Activated T-cell treated with anti-CD3 and anti-CD28 coated beads, Interleukin-2, amount 50 U/mL, for 72 hours (primary cell): ENCODE measurements at regions not wholly inside any gene's neighbourhood (a gene's known extent, or its start where the extent isn't known, plus 50 kb on each side); places are given as distances from the start of the nearest gene placed in this dataset.

Source experiments
- ATAC-seq, 2 donors: fragments of 150-1000 bp; cut with Tn5 transposase; replicated peaks in 1 of 2; 2 replicates each; pipeline ENCODE4 v1.10.0; 2021; ENCODE audit warnings: moderate library complexity in 2 of 2, mild to moderate bottlenecking in 1 of 2
- DNase-seq, 2 donors: peaks; one replicate each; pipeline ENCODE4 v3.0.0; 2021 to 2022; ENCODE audit warnings: mixed read lengths in 1 of 2
- H3K27ac Mint-ChIP-seq: one replicate; pipeline ENCODE4 v1.8.0; 2022; ENCODE audit warnings: mild to moderate bottlenecking, moderate library complexity, mixed read lengths
- H3K27me3 Mint-ChIP-seq: one replicate; pipeline ENCODE4 v1.8.0; 2022; ENCODE audit warnings: low read depth, mixed read lengths
- H3K36me3 Mint-ChIP-seq, 2 donors: one replicate each; pipeline ENCODE4 v1.8.0; 2022; ENCODE audit warnings: mixed read lengths in 2 of 2, mild to moderate bottlenecking in 1 of 2; ENCODE audit not compliant: insufficient read depth in 2 of 2
- H3K4me1 Mint-ChIP-seq: one replicate; pipeline ENCODE4 v1.8.0; 2022; ENCODE audit warnings: low read depth, mixed read lengths
- H3K4me3 Mint-ChIP-seq, 2 donors: one replicate each; pipeline ENCODE4 v1.8.0; 2022; ENCODE audit warnings: mild to moderate bottlenecking in 2 of 2, mixed read lengths in 2 of 2, moderate library complexity in 2 of 2
- H3K9me3 Mint-ChIP-seq, 2 donors: one replicate each; pipeline ENCODE4 v1.8.0; 2022; ENCODE audit warnings: mixed read lengths in 2 of 2

DNA sequence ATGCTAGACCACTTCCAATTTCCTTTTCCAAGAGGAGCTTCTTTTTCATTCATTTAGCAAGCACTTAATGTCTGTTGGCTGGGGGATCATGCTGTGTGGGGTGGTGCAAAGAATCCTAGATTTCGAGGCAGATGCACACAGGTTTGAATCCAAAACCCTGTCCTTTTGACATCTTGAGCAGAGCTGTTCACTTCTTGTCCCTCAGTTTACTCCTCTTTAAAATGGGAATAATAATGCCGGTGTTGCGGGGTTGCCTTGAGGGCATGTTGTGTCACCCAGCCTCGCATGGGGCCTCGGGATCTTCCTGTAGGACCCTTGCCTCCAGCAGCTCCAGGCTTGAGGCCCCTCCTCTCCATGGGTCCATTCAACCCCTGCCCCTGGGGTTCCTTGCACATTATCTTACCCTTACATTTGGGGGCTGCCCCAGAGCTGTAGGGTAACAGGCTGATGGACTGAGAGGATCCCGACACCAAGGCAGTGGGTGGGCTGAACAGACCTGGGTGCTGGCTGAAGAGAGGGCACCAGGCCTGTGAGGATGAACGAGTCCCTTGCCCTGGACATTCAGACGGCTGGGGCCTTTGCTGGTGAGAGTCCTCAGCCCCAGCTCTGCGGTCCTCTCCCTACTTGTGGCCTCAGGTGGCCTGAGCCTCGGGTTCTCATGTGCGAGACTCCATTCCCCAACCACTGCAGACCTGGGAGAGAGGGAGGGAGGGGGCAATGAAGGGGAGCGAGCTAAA is 145.8 kb downstream of the BARX1 start:
- ATAC-seq = no peak
- DNase-seq = no peak
- Mint-ChIP-seq H3K27ac (no peak overlapping the region), H3K27me3 (peaks cover 12% of the 10 kb centered on the region), H3K36me3 (peaks cover 0 to 1% of the 10 kb centered on the region in 2 donors), H3K4me1 (no peaks in the 10 kb centered on the region), H3K9me3 (peaks cover 0 to 5% of the 10 kb centered on the region in 2 donors), H3K4me3 (no peak overlapping the region)

GRCh38 chr9:93808115-93809029 is 146.8 kb downstream of the BARX1 start:
- ATAC-seq = no peak
- peaks cover 0 to 2% of the 10 kb centered on the region in 2 donors for H3K36me3 Mint-ChIP-seq
- no peak overlapping the region for H3K4me3 Mint-ChIP-seq
- H3K9me3 Mint-ChIP-seq = peaks cover 0 to 6% of the 10 kb centered on the region in 2 donors
- H3K27me3 Mint-ChIP-seq = peaks cover 2% of the 10 kb centered on the region
- H3K27ac Mint-ChIP-seq = no peak overlapping the region
- no peaks in the 10 kb centered on the region for H3K4me1 Mint-ChIP-seq
- DNase-seq = no peak

DNA sequence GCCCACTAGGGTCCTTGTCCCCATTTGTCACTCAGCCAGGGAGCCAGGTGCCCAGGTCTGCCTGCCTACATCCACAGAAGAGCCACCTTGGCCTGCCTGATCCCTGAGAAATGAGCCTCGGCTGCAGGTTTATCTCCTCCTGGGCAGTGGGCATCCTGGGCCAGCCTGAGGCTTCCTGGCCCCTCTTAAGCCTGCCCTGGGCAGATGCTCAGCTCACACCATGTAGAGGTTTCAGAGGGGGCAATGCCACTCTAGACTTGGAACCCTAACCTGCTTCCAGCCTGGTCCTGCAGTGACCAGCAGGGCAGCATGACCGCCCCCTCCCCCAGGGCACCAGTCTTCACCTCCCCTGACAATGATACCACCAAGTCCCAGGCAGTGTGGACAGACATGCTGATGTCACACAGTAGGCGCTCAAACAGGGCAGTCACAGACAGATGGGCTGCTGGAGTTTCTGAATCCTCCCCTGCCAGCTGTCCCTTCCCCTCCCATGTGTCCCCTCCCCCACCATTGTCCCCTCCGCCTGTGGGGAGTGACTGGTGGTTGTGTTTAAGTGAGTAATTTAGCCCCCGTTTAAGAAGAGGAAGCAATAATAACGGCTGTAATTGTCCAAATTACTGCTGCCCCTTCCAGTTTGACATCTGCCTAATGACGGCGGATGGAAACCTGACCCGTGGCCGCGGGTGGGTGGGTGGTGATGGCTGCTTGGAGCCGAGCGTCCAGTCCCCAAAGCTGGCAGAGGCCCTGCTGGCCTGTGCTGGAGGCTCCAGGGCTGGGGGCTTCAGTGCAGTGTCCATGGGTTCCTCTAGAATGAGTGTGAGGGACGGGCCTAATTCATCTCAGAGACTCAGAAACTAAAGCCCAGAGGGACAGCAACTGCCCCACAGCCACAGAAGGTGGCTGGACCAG is 147.7 kb downstream of the BARX1 start:
- Mint-ChIP-seq H3K27ac (no peak overlapping the region), H3K36me3 (peaks cover 0 to 2% of the 10 kb centered on the region in 2 donors), H3K4me1 (no peaks in the 10 kb centered on the region), H3K4me3 (no peak overlapping the region), H3K27me3 (no peaks in the 10 kb centered on the region), H3K9me3 (peaks cover 0 to 6% of the 10 kb centered on the region in 2 donors)
- ATAC-seq = no peak
- no peak for DNase-seq

GRCh38 chr9:93801581-93802284 is 153.4 kb downstream of the BARX1 start:
- ATAC-seq (no peak), DNase-seq (no peak)
- H3K9me3 Mint-ChIP-seq = peaks cover 0 to 6% of the 10 kb centered on the region in 2 donors
- peaks cover 0 to 2% of the 10 kb centered on the region in 2 donors for H3K36me3 Mint-ChIP-seq
- no peak overlapping the region for H3K4me3 Mint-ChIP-seq
- no peak overlapping the region for H3K27ac Mint-ChIP-seq
- H3K27me3 Mint-ChIP-seq = peaks cover 10% of the 10 kb centered on the region
- no peaks in the 10 kb centered on the region for H3K4me1 Mint-ChIP-seq

GRCh38 chr9:93801120-93801519 is 154.0 kb downstream of the BARX1 start:
- DNase-seq (no peak), ATAC-seq (no peak)
- peaks cover 14% of the 10 kb centered on the region for H3K27me3 Mint-ChIP-seq
- H3K4me1 Mint-ChIP-seq = no peaks in the 10 kb centered on the region
- H3K9me3 Mint-ChIP-seq = peaks cover 1 to 4% of the 10 kb centered on the region in 2 donors
- H3K27ac Mint-ChIP-seq = no peak overlapping the region
- peaks cover 0 to 2% of the 10 kb centered on the region in 2 donors for H3K36me3 Mint-ChIP-seq
- no peak overlapping the region for H3K4me3 Mint-ChIP-seq

- H3K27me3 Mint-ChIP-seq = peaks cover 10% of the 10 kb centered on the region
- peaks cover 3 to 5% of the 10 kb centered on the region in 2 donors for H3K9me3 Mint-ChIP-seq
- H3K4me3 Mint-ChIP-seq = no peak overlapping the region
- DNase-seq (no peak), ATAC-seq (no peak)
- H3K27ac Mint-ChIP-seq = no peak overlapping the region
- no peaks in the 10 kb centered on the region for H3K4me1 Mint-ChIP-seq
- H3K36me3 Mint-ChIP-seq = peaks cover 0 to 2% of the 10 kb centered on the region in 2 donors
Measured at GRCh38 chr9:93792358-93792757, 162.8 kb downstream of the BARX1 start.

- H3K4me1 Mint-ChIP-seq = no peaks in the 10 kb centered on the region
- DNase-seq (no peak), ATAC-seq (no peak)
- peaks cover 2 to 11% of the 10 kb centered on the region in 2 donors for H3K9me3 Mint-ChIP-seq
- no peak overlapping the region for H3K4me3 Mint-ChIP-seq
- H3K27ac Mint-ChIP-seq = no peak overlapping the region
- peaks cover 26% of the 10 kb centered on the region for H3K27me3 Mint-ChIP-seq
- H3K36me3 Mint-ChIP-seq = peaks cover 0 to 4% of the 10 kb centered on the region in 2 donors
Measured at GRCh38 chr9:93786204-93786603, 169.0 kb downstream of the BARX1 start.

DNA sequence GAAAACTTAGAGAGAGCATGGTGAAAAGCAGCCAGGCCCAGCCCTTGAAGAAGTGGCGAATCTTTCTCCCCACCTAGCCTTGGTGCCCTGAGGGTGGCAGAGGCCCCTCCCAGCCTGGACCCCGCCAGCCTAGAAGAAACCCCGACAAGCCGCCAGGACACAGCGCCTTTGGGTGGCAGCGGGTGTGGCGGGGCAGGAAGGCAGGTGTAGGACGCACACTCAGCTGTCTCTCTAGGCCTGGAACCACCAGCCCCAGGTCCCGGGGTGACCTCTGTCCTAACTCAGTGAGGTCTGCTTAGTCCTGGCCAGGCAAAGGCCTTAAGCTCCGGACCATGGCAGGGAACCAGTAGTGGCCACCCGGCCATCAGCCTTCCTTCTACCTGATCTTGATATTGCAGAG is 178.3 kb downstream of the BARX1 start:
- Mint-ChIP-seq H3K27me3 (peaks cover 21% of the 10 kb centered on the region), H3K36me3 (no peaks in the 10 kb centered on the region), H3K4me1 (no peaks in the 10 kb centered on the region), H3K9me3 (no peaks in the 10 kb centered on the region), H3K27ac (no peak overlapping the region), H3K4me3 (no peak overlapping the region)
- DNase-seq (no peak), ATAC-seq (no peak)

- H3K9me3 Mint-ChIP-seq = no peaks in the 10 kb centered on the region
- DNase-seq = no peak
- H3K4me3 Mint-ChIP-seq = no peak overlapping the region
- H3K27ac Mint-ChIP-seq = no peak overlapping the region
- H3K27me3 Mint-ChIP-seq = peaks cover 21% of the 10 kb centered on the region
- H3K4me1 Mint-ChIP-seq = no peaks in the 10 kb centered on the region
- ATAC-seq = no peak
- H3K36me3 Mint-ChIP-seq = no peaks in the 10 kb centered on the region
Measured at GRCh38 chr9:93776256-93776655, 178.9 kb downstream of the BARX1 start.

- ATAC-seq (no peak), DNase-seq (no peak)
- H3K9me3 Mint-ChIP-seq = no peaks in the 10 kb centered on the region
- H3K4me1 Mint-ChIP-seq = no peaks in the 10 kb centered on the region
- H3K27me3 Mint-ChIP-seq = peaks cover 21% of the 10 kb centered on the region
- H3K4me3 Mint-ChIP-seq = no peak overlapping the region
- H3K36me3 Mint-ChIP-seq = no peaks in the 10 kb centered on the region
- H3K27ac Mint-ChIP-seq = no peak overlapping the region
Measured at GRCh38 chr9:93774331-93775102, 180.6 kb downstream of the BARX1 start.

GRCh38 chr9:93771276-93771675 is 183.9 kb downstream of the BARX1 start:
- no peak overlapping the region for H3K27ac Mint-ChIP-seq

More at GRCh38 chr9:93771276-93771675, 183.9 kb downstream of the BARX1 start:
- peaks cover 0 to 3% of the 10 kb centered on the region in 2 donors for H3K36me3 Mint-ChIP-seq
- DNase-seq (no peak), ATAC-seq (no peak)
- H3K9me3 Mint-ChIP-seq = peaks cover 0 to under 1% of the 10 kb centered on the region in 2 donors
- H3K27me3 Mint-ChIP-seq = peaks cover 14% of the 10 kb centered on the region
- H3K4me1 Mint-ChIP-seq = no peaks in the 10 kb centered on the region
- H3K4me3 Mint-ChIP-seq = no peak overlapping the region
